ENCODE measurements at regions not wholly inside any gene's neighbourhood (a gene's known extent, or its start where the extent isn't known, plus 50 kb on each side); places are given as distances from the start of the nearest gene placed in this dataset.

- H3K27me3 Mint-ChIP-seq, result no peaks in the 10 kb centered on the region
- intact Hi-C loops (cut with micrococcal nuclease), result no loop called here
- no peak overlapping the region for H3K4me3 Mint-ChIP-seq
- no peak overlapping the region for H3K27ac Mint-ChIP-seq
- H3K36me3 Mint-ChIP-seq (ENCODE audit: low read depth), result no peaks in the 10 kb centered on the region
- H3K9me3 Mint-ChIP-seq, result no peaks in the 10 kb centered on the region
- peaks cover 4% of the 10 kb centered on the region for H3K4me1 Mint-ChIP-seq (ENCODE audit: low read depth)
These were observed 87.4 kb downstream of the MDH1 start for GRCh38 chr2:63676135-63676534.

- Mint-ChIP-seq H3K4me1 (ENCODE audit: low read depth) (peaks cover 6% of the 10 kb centered on the region), H3K27ac (no peak overlapping the region)
- intact Hi-C loops (cut with micrococcal nuclease), result no loop called here
These were observed 89.3 kb downstream of the MDH1 start for GRCh38 chr2:63678085-63678484.

DNA sequence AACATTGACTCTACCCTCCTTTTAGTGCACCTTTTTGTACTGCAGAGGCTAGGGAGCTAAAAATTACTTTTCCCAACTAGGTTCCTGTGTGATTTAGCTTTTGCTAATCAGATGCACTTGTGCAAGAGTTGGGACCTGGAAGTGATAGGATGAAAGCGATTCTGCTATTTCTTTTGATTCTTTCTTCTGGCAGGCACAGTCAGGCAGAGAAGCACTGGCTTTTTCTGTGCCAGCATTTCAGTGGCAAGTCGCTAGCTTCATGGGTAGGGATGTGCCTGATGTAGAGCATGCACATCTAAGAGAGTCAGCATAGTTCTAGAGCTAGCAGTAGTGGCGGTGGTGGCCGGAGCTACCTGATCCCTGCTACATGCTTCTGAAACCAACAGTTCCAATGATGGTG is 89.8 kb downstream of the MDH1 start:
- Mint-ChIP-seq H3K4me3 (no peak overlapping the region), H3K36me3 (ENCODE audit: low read depth) (no peaks in the 10 kb centered on the region), H3K27me3 (no peaks in the 10 kb centered on the region), H3K27ac (no peak overlapping the region), H3K9me3 (no peaks in the 10 kb centered on the region), H3K4me1 (ENCODE audit: low read depth) (peaks cover 6% of the 10 kb centered on the region)
- intact Hi-C loops (cut with micrococcal nuclease), result no loop called here

More at GRCh38 chr2:63678085-63678484, 89.3 kb downstream of the MDH1 start:
- Mint-ChIP-seq H3K9me3 (no peaks in the 10 kb centered on the region), H3K36me3 (ENCODE audit: low read depth) (no peaks in the 10 kb centered on the region), H3K4me3 (no peak overlapping the region), H3K27me3 (no peaks in the 10 kb centered on the region)

DNA sequence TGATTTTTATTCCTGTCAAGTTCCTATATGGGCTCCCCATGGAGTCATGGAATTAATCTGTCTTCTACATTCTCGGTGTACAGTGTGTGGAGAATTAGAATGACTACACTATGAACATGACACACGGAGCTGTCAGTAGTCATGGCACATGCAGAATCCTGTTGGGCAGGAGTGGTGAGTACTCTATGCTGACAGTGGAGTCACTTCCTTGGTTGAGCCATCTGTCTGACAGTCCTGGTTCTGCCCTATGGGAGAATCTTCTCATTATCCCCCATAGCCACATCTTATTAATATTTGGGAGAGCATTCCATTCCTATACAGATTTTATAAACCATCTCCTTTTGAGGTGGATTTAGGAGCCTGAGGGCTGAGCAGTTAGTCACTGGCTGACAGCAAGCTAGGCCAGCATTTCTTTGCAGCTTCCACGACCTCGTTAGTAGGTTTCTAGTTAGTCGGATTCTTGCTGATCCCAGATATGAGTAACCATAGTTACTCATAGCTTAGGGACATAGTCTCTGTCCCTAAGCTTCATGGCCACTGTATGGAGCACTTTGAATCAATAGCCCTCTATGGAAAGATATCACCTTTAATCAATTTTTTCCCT is 90.6 kb downstream of the MDH1 start:
- intact Hi-C loops (cut with micrococcal nuclease), result no loop called here
- H3K4me3 Mint-ChIP-seq, result no peak overlapping the region
- H3K27ac Mint-ChIP-seq, result no peak overlapping the region
- no peaks in the 10 kb centered on the region for H3K27me3 Mint-ChIP-seq
- H3K36me3 Mint-ChIP-seq (ENCODE audit: low read depth), result no peaks in the 10 kb centered on the region
- H3K9me3 Mint-ChIP-seq, result no peaks in the 10 kb centered on the region
- H3K4me1 Mint-ChIP-seq (ENCODE audit: low read depth), result peaks cover 6% of the 10 kb centered on the region

GRCh38 chr2:63680455-63680854 is 91.7 kb downstream of the MDH1 start:
- intact Hi-C loops (cut with micrococcal nuclease), result no loop called here
- Mint-ChIP-seq H3K4me3 (no peak overlapping the region), H3K36me3 (ENCODE audit: low read depth) (no peaks in the 10 kb centered on the region), H3K27ac (no peak overlapping the region), H3K9me3 (no peaks in the 10 kb centered on the region), H3K27me3 (no peaks in the 10 kb centered on the region), H3K4me1 (ENCODE audit: low read depth) (peaks cover 6% of the 10 kb centered on the region)

DNA sequence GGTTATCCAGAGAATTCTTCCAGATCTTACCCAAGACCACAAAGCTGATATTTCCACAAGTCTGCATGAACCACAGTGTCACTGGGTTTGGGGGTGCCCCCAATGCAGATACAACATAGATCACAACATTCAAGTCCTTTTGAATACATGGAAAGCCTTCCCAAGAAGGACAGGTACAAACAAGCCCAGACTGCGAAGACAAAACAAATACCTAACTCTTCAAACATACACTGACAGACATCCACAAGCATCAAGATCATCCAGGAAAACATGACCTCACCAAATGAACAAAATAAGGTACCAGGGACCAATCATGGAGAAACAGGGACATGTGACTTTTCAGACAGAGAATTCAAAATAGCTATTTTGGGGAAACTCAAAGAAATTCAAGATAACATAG is 93.1 kb downstream of the MDH1 start:
- Mint-ChIP-seq H3K27ac (no peak overlapping the region), H3K4me3 (no peak overlapping the region), H3K27me3 (no peaks in the 10 kb centered on the region), H3K9me3 (no peaks in the 10 kb centered on the region), H3K36me3 (ENCODE audit: low read depth) (no peaks in the 10 kb centered on the region), H3K4me1 (ENCODE audit: low read depth) (peaks cover 6% of the 10 kb centered on the region)
- intact Hi-C loops (cut with micrococcal nuclease), result no loop called here

DNA sequence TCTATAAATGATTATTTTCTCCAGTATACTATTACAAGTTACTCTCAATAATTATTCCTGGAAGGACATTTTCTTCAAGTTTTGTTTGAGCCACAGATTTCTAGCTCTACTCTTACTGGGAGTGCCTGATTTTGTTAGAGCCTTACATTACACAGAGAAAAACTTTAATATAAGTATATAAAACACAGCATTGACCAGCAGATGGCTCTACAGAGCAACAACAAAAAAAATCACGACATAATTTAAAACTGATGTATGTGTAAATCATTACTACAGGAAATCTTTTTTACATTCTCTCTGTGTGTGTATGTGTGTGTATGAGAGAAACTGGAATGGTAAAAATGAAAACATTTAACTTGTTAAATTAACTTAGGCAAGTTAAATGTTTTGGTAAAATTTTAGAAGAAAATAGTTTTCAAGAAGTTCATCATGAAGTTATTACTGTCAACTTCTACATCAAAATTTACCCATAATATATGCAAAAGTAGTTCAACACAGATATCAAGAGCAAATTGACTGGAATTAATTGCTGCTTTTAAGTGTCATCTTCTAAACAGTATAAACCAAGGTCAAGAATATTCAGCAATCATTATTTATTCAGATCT is 103.3 kb downstream of the MDH1 start:
- H3K27ac Mint-ChIP-seq, result no peak overlapping the region
- H3K36me3 Mint-ChIP-seq (ENCODE audit: low read depth), result no peaks in the 10 kb centered on the region
- no peaks in the 10 kb centered on the region for H3K4me1 Mint-ChIP-seq (ENCODE audit: low read depth)
- intact Hi-C loops (cut with micrococcal nuclease), result loop anchor here (1.0 to 5.0 kb wide), 2 partner anchors 150 to 169 kb away; partner anchors contain the start of gene UGP2
- H3K9me3 Mint-ChIP-seq, result no peaks in the 10 kb centered on the region
- H3K4me3 Mint-ChIP-seq, result no peak overlapping the region
- H3K27me3 Mint-ChIP-seq, result no peaks in the 10 kb centered on the region

DNA sequence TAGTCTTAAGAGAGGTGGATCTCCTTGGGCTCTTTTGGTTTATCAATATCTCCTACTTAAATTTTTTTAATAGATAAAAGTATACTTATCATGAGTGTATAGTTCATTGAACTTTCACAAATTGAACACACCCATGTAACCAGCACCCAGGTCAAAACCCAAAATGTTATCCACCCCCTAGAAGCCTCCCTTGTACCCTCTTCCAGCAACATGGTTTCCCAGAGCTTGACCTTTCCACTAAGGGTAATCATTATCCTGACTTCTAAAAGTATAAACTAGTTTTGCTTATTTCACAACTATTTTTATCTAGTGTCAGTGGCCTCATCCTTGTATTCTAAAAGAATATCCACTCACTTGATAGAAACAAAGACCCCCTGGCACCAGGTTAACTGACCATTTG is 106.8 kb downstream of the MDH1 start:
- intact Hi-C loops (cut with micrococcal nuclease), result no loop called here
- H3K36me3 Mint-ChIP-seq (ENCODE audit: low read depth), result no peaks in the 10 kb centered on the region
- no peaks in the 10 kb centered on the region for H3K27me3 Mint-ChIP-seq
- peaks cover 5% of the 10 kb centered on the region for H3K4me1 Mint-ChIP-seq (ENCODE audit: low read depth)
- H3K27ac Mint-ChIP-seq, result no peak overlapping the region
- no peaks in the 10 kb centered on the region for H3K9me3 Mint-ChIP-seq
- H3K4me3 Mint-ChIP-seq, result no peak overlapping the region

DNA sequence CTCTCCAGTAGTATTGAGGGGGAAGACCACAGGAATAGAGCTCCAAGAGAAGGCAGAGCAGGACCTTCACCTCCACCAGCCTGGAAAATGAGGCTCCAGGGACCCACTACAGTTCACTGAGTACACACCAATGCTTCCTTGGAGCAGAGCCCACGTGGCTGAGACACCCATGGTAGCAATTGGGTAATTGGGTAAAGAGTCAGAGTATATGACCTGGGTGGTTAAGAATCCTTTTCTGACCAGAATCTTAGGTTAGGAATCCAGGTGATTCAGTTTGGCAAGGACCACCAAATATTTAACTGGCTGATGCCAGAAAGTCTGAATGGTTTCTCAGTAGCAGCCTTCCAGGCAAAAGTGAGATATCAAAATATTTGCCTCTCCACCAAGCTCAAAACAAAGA is 107.7 kb downstream of the MDH1 start:
- intact Hi-C loops (cut with micrococcal nuclease), result no loop called here
- H3K4me1 Mint-ChIP-seq (ENCODE audit: low read depth), result peaks cover 5% of the 10 kb centered on the region

GRCh38 chr2:63697160-63697559 is 108.4 kb downstream of the MDH1 start:
- Mint-ChIP-seq H3K9me3 (peaks cover 10% of the 10 kb centered on the region), H3K4me1 (ENCODE audit: low read depth) (peaks cover 5% of the 10 kb centered on the region), H3K36me3 (ENCODE audit: low read depth) (no peaks in the 10 kb centered on the region), H3K27ac (no peak overlapping the region), H3K27me3 (no peaks in the 10 kb centered on the region), H3K4me3 (no peak overlapping the region)
- intact Hi-C loops (cut with micrococcal nuclease), result no loop called here

More for the DNA sequence above, 107.7 kb downstream of the MDH1 start:
- H3K27me3 Mint-ChIP-seq, result no peaks in the 10 kb centered on the region
- peaks cover 5% of the 10 kb centered on the region for H3K9me3 Mint-ChIP-seq
- H3K36me3 Mint-ChIP-seq (ENCODE audit: low read depth), result no peaks in the 10 kb centered on the region
- H3K27ac Mint-ChIP-seq, result no peak overlapping the region
- no peak overlapping the region for H3K4me3 Mint-ChIP-seq

- Mint-ChIP-seq H3K4me1 (ENCODE audit: low read depth) (peaks cover 5% of the 10 kb centered on the region), H3K9me3 (peaks cover 10% of the 10 kb centered on the region), H3K4me3 (no peak overlapping the region), H3K27me3 (no peaks in the 10 kb centered on the region), H3K36me3 (ENCODE audit: low read depth) (no peaks in the 10 kb centered on the region), H3K27ac (no peak overlapping the region)
- intact Hi-C loops (cut with micrococcal nuclease), result no loop called here
These were observed 110.2 kb downstream of the MDH1 start for GRCh38 chr2:63698786-63699548.

DNA sequence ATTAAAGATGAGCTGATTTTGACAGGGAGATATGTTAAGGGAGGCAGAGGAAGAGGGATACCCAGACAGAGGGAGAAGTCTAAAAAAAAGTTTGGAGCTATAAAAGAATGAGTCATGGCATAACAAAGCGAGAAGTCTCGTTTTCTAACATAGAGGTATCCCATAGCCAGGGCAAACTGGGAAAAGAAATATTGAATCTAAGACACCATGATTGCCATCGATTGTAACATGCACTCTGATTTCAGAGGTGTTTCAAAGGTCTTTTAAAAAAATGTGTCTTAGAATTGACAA is 110.7 kb downstream of the MDH1 start:
- H3K9me3 Mint-ChIP-seq, result peaks cover 10% of the 10 kb centered on the region
- intact Hi-C loops (cut with micrococcal nuclease), result no loop called here

DNA sequence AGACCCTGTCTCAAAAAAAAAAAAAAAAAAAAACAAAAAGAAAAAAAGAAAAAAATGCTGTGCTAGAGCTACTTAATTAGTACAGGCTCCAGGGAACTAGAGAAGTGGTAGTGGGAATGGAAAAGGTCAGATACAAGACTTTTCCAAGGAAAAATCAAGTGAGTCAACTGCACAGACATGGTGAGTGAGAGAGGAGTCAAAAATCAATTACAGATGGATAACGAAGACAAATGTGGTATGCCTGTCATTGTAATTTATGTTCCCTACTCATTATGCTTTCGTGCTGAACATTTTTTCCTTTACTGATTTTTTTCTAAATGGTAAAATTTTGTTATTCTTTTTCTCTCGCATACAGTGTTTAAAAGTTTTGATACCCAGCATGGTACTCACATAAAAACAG is 111.5 kb downstream of the MDH1 start:
- H3K36me3 Mint-ChIP-seq (ENCODE audit: low read depth), result no peaks in the 10 kb centered on the region
- no peaks in the 10 kb centered on the region for H3K27me3 Mint-ChIP-seq
- peaks cover 5% of the 10 kb centered on the region for H3K4me1 Mint-ChIP-seq (ENCODE audit: low read depth)
- peaks cover 10% of the 10 kb centered on the region for H3K9me3 Mint-ChIP-seq
- no peak overlapping the region for H3K4me3 Mint-ChIP-seq
- intact Hi-C loops (cut with micrococcal nuclease), result no loop called here
- H3K27ac Mint-ChIP-seq, result no peak overlapping the region

More for the DNA sequence above, 110.7 kb downstream of the MDH1 start:
- no peaks in the 10 kb centered on the region for H3K36me3 Mint-ChIP-seq (ENCODE audit: low read depth)
- H3K4me1 Mint-ChIP-seq (ENCODE audit: low read depth), result peaks cover 5% of the 10 kb centered on the region
- no peak overlapping the region for H3K4me3 Mint-ChIP-seq
- H3K27ac Mint-ChIP-seq, result no peak overlapping the region
- H3K27me3 Mint-ChIP-seq, result no peaks in the 10 kb centered on the region

- Mint-ChIP-seq H3K4me3 (no peak overlapping the region), H3K9me3 (peaks cover 10% of the 10 kb centered on the region), H3K36me3 (ENCODE audit: low read depth) (no peaks in the 10 kb centered on the region), H3K27me3 (no peaks in the 10 kb centered on the region), H3K4me1 (ENCODE audit: low read depth) (peaks cover 5% of the 10 kb centered on the region), H3K27ac (no peak overlapping the region)
- intact Hi-C loops (cut with micrococcal nuclease), result no loop called here
These were observed 112.6 kb downstream of the MDH1 start for GRCh38 chr2:63701406-63701805.
